CMK (cell line): ENCODE measurements at regions not wholly inside any gene's neighbourhood (a gene's known extent, or its start where the extent isn't known, plus 50 kb on each side); places are given as distances from the start of the nearest gene placed in this dataset.
"Not testable (repeated sequence)": the region's sequence is repeated elsewhere in the genome, so short reads cannot be mapped to it uniquely, and the experiment has no call there.

Experiments
- DNase-seq: peaks from one replicate; pipeline ENCODE4 v3.0.0-alpha.2; 2010; ENCODE audit warnings: low read depth

DNA sequence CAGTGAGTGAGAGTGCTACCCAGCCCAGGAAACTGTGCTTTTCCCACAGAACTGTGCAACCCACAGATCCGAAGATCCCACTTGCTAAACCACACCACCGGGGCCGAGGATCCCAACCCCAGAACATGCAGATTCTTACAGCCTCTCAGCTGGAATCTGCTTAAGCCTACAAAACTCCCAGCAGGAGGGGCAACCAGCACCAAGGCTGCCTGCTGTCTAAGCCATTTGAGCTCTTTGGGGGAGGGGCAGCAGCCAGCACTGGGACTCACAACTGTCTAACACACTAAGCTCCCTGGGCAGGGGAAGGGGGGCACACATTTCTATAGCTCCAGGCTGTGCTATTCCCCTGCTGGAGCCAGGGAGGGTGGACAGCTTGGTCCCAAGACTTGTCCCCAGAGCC, 529.9 kb downstream of the XPNPEP1 start:
- DNase-seq: no peak

DNA sequence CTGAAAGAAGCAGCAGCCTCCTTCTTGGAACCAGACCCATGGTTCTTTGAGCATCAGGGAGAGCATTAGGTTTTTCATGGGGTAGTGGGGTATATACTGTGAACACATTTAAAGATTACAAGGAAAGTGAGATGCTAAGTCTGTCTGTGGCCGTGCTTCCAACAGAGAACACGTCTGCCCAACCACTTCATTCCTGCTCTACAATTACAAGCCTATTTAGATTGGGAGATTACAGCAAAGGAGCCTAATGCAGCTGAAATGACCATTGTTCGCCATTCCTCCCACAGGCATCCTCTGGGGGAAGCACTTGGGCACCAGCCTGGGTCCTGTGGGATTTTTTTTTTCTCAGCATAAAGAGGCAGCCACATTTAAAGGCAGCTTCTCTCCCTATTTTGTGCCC, 536.4 kb downstream of the XPNPEP1 start:
- DNase-seq: no peak

DNA sequence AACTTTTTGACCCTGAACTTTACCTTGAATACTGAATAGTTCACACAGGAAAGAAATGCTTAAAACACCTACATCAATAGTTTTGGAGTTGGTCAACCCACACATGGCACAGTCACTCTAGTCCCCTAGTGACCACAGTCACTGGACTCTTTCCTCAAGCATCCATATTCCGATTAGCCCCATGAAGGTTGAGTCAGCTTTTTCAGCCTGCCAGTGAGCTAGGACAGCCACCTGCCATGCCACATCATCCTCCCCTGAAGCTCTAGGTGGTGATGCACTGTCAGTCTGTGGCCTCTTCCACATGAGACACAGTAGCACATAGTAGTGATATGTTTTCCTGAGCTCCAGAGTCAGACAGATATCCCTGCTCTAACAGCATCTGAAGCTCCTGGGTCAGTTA, 537.2 kb downstream of the XPNPEP1 start:
- DNase-seq: no peak

DNA sequence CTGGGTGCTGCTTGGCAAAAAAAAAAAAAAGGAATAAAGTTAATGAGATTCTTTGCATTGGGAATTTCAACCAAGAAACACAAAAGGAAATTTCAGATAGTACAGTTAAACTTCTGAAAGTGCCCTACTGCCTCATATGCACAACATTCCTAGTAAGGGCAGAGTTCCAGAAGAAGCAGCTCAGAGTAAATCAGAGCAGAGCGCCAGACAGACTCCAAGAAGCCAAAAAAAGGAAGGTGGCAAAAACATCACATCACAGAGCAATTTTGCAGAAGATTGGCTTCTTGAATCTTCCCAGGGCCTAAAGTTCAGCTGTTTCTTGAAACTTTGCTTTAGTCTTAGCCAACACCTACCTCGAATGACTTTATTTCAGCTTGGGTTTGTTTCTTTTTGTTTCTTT, 544.1 kb downstream of the XPNPEP1 start:
- no peak for DNase-seq

DNA sequence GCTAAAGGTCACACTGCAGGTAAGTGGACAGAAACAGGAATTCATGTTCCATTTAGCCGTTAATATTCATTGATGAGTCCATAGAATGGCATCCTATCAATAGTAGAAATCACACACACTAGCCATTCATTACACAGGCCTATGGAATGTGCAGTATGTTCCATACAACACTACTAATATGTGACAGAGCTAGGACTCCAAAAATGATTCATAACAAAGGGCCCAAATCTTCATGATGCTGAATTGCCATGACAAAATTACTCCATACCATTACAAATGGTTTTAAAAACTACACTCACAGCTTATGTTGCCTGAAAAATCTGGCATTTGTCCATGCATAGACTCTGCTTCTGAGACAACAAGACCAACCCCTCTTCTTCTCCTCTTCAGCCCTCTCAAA, 549.1 kb downstream of the XPNPEP1 start:
- DNase-seq: no peak

DNA sequence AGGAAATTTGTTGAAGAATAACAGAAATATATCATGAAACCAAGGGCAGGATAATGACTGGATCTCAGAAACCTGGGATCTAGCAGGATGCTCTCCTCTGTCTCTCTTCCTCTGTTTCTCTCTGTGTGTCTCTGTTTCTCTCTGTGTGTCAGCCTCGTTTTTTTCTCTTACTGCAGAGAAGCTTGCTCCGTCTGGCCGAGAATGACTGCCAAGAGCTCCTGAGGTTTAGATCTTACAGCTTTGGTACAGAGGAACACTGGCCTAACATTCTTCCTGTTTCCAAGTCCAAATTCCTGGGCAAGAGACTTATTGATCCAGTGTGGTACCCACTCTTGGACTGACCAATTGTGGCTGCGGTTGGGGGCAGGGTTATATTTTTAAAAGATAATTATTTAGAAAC, 564.0 kb downstream of the XPNPEP1 start:
- no peak for DNase-seq

DNA sequence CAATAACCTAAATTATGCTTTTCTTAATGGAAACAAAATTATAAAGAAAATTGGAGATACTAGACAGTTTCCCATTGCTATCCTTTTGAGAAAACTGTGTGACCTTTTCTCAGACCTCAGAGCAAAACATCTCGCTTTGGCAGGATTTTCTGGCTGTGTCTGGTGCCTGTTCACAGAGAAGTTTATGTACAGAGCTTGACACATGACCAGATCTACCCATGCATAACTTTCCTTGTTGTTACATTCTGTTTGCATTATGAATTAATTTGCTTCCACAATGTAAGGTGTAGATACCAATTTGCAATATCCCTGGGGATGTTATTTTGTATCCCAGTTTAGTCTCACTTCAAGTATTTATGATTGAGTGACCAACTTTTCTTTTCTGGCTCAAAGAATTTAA, 565.0 kb downstream of the XPNPEP1 start:
- no peak for DNase-seq

DNA sequence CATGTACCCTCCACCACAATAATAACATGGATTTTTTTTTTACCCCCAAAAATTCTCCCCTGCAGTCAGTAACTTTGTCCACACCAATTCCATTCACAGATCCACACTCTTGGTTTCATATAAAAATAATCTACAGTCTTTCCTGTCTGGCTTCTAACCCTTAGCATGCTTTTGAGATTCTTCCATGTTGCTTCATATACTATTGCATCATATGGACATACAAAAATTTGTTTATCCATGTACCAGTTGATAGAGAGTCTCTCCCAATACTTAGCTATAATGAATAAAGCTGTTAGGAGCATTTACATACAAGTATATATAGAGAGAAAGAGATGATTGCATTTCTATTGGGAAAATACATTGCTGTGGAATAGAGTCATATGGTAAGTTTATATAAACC, 575.0 kb downstream of the XPNPEP1 start:
- no peak for DNase-seq

DNA sequence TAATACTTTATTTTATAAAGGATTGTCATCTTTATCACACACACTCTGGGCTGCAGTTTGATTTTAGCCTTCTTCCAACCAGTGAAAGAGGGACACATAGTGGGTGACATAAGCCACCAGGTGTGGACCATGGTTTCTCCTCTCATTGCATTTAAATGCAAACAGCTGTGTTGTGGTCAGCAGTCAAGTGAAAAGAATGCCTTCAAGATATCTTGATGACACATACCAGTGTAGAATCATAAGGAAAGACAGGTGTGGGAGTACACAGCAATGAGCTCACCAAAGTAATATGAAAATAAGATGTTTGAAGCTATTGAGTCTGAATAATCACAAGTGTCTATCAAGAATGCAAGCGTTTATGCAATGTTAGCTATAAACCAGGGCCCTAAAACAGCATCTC, 580.0 kb downstream of the XPNPEP1 start:
- DNase-seq: no peak

DNA sequence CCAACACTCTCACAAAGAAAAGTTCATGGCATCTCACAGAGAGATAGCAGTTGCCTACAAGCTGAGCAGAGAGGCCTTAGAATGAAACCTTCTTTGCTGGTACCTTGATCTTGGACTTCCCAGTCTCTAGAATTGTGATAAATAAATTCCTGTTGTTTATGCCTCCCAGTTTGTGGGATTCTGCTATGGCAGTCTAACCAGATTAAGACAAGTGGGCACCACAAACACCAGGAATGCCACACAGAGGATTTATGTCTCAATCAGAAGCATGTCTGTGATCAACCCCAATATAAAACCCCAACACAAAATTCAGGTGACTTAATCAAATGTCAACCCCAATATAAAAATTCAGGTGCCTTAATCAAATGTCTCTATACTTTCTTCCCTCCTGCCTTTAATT, 581.3 kb downstream of the XPNPEP1 start:
- no peak for DNase-seq

DNA sequence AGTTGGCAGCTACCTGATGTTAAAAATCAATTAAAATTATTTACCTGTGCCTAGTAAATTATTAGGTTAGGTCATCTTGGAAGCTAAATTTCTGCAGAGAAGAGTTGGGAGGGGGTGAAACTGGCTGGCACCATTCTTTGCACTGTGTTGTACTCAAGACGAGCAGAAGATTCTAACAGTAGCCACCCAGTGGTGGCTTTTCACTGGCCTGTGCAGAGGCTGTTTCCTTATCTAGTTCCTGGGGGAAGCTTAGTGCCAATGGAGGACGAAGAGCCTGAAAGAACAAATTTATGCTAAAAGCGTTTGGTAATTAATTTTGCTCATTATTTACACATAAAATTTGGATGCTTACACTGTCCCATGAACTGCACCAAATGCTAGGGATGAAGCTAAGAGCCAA, 595.3 kb downstream of the XPNPEP1 start:
- DNase-seq: no peak

DNA sequence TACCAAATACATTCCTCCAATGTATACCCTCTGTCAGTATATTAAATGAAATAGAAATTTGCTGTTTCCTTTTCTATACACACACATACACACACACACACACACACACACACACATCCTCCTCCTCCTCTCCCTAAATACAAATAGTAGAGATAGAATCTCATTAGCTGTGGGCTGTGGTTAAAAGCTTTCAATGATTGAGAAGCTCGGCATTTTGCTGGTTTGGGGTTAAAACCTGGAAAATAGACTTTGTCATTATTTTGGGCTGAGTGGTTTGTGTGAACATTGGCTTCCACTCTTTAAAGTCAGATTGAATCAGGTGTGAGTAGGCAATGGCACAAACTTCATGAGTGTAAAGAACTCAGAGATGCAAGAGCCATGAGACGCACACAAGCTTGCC, 596.0 kb downstream of the XPNPEP1 start:
- DNase-seq: no peak

DNA sequence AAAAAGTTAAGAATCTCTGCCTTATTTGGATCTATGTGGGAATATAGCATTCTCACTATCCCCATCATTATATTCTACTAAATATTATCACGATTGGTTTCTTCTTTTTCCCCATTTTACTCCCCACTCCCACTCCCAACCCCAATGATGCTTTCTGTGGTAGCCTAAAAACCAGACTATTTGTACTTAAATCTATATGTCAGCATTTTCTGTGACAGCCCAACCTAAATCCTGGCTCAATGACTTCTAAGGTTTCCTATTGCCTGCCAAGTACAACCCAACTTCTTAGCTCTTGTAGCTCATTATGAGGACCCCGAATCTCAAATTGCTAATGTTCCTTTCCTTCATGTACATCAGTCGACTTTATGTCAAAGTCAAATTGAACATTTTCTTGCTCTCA, 598.6 kb downstream of the XPNPEP1 start:
- DNase-seq: no peak

DNA sequence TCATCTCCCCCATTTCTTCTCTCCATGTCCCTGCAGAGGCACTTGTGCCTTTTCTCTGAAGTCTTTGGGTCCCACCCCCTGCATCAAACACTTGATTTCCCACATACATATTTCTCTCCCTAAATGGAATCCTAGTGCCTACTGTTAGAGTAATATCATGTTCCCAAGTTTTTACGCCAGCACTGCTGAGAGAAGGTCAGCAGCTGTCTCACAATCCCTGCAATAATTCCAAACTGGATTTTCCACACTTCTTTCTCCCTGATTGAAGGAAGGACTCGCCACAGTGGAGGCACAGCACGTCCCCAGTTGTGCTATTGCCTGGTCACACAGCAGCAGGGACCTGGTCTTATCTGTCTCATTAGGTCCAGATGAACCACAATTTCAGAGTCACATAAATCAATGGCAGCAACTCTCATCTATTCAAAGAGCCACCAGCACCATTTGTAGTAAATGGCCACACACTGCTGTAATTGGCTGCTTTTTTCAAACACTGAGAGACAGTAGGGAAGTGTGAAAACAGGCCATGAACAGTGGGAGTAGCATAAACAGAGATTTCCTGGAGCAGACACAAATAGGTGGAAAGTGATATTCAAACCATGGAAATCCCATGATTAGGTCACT, 605.5 kb downstream of the XPNPEP1 start:
- no peak for DNase-seq

DNA sequence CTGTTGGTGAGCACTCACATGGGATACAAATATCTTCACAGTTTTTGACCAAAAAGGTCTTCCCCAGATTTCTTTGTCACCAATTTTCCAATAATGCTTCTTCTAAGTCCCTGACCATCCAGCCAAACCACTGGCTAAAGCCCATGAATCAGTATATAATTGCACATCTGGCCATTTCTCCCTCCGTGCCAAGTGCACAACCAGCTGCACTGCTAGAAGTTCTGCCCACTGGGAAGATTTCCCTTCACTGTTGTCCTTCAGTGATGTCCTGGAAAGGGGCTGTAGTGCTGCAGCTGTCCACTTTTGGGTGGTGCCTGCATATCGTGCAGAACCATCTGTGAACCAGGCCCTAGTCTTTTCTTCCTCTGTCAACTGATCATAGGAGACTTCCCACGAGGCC, 609.3 kb downstream of the XPNPEP1 start:
- DNase-seq: not testable (repeated sequence)

DNA sequence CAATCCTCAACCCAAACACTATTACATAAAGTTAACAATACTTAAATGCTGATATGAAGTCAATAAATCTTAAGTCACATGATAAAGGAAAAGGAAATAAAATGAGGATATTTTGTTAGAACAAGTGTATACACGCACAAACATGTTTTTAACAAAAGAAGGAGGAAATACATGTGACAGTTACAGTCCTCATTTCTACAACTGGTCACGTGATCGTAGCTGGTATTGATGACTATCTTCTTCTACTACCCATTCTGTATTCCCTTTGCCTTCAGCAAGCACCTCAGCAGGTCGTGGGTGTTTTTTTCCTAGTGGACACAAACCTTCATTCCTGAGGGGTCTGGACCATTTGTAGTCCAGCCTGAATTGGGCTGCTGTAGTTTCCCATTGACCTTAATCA, 610.8 kb downstream of the XPNPEP1 start:
- not testable (repeated sequence) for DNase-seq

DNA sequence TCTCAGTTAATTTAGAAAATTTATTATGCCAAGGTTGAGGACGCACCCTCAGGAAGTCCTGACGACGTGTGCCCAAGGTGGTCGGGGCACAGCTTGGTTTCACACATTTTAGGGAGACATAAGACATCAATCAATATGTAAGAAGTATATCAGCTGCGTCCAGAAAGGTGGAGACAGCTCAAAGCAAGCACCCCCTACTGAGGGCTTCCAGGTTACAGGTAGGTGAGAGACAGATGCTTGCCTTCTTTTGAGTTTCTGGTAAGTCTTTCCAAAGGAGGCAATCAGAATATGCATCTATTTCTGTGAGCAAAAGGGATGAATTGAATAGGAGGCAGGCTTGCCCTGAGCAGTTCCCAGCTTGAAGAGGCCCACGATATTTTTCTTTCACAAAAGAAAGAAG, 614.3 kb downstream of the XPNPEP1 start:
- no peak for DNase-seq

DNA sequence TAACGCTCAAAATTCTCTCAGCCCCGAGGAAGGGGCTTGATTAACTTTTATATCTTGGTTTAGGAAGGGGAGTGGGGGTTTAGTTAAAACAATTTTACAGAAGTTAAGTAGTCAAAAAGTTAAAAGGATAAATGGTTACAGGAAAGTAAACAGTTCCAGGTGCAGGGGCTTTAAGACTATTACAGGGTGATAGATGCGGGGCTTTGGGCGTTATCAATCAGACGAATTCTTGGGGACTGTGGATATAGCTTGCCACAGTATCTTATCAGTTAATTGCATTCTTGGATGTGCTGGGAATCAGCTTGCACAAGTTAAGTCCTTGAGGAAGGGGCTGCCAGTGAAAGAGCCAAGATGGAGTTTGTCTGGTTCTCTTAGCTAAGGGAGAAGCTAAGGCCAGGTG, 616.2 kb downstream of the XPNPEP1 start:
- DNase-seq: not testable (repeated sequence)

DNA sequence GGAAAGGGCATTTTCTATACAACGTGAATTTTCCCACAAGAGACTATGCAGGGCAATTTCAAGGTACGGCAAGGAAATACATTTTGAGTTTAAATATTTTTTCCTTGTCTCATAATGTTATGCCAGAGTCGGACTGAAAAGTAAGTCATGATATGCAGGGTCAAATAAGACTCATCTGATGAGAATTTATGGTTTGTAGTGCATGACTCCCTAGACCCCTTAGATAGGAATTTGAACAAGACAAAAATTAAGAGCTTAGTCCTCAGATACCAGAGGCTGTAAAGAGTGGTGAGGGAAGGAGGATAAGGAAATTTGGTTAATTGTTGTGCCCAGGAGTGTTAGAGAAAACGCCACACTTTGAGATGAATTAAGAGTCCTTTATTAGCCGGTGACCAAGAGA, 616.6 kb downstream of the XPNPEP1 start:
- DNase-seq: no peak

DNA sequence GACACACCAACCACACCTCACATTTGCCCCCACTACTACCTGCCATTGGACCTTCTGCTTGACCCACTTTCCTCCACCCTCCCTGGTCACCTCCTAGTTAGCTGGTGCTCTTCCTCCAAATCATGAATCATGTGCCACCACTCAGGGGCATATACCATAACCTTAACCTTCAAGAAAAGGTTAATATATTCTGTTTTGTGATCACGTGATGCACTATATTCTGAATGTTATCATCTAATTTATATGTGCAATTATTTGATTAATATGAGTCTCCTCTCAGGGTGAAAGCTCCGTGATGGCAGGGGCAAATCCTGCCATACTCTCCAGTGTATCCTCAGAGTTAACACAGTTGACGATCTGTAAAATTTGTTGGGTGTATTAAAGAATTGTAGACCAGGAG, 635.5 kb downstream of the XPNPEP1 start:
- DNase-seq: no peak

DNA sequence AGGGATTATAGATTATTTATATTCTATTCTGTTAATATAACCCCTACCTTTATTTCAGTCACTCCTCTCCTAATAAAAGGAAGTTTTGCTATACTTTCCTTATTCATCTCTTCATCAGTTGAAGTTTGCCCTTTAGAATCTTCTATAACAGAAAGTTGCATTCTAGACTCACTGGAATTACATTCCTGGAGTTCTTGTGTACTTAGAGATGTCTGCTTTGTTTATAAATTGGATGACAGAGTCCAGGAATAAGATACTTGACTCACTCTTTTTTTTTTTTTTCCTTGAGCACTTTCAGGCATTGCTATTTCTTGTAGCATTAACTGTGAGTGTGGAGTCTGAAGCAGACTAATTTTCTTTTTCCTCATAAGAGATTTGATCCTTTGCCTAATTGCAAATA, 640.8 kb downstream of the XPNPEP1 start:
- no peak for DNase-seq

DNA sequence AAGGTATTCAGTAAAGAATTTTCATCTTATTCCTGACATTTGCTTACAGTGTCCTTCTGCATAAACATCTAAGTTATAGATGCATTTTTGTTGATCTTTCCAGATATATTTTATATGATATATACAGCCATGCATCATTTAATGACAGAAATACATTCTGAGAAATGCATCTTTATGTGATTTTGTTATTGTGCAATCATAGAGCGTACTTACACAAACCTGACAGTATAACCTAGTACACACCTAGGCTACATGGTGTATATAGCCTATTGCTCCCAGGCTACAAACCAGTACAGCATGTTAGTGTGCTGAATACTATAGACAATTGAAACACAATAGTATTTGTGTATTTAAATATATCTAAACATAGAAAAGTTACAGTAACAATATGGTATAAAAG, 642.0 kb downstream of the XPNPEP1 start:
- no peak for DNase-seq

DNA sequence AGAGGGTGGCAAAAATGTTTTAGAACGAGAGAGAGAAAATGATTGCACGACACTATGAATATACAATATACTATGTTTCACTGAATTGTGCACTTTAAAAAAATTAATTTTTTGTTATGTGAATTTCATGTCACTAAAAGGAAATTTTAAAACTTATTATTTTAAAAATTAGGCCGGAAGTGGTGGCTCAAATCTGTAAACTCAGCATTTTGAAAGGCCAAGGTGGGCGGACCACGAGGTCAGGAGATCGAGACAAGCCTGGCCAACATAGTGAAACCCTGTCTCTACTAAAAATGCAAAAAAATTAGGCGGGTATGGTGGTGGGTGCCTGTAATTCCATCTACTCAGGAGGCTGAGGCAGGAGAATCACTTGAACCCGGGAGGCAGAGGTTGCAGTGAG, 642.5 kb downstream of the XPNPEP1 start:
- no peak for DNase-seq

DNA sequence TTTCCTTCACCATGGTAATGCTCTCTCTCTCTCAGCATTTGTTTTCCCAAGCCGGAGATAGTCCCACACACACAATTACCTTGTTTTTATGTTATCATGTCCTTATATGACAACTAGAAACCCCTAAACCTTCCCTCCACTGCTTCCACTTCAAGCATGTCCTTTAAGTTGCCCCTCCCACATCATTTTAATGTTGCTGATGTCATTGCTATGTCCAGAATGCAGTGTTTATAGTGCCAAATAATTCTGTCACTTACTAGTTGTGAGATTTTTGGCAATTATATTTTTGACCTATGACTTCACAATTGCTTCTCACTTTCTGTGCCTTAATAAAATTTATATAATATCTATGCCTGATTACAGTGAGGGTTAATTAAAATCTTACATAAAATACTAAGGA, 645.9 kb downstream of the XPNPEP1 start:
- no peak for DNase-seq

DNA sequence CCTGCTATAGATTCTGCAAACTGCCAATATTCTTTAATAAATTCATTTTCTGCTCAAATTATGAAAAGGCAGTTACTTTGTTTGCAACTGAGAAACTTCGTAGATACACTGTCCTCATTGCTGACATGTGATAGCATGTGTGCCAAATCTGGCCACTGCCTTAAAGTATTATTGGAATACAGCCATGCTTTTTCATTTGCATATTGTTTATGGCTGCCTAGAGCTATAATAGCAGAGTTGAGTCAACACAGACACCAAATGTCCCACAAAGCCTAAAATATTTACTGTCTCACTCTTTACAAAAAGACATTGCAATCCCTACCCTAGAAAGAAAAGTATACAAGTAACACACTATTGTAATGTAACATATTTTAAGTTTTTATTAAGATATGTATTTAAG, 647.4 kb downstream of the XPNPEP1 start:
- no peak for DNase-seq
